HEK293 (cell line): ENCODE measurements at regions not wholly inside any gene's neighbourhood (a gene's known extent, or its start where the extent isn't known, plus 50 kb on each side); places are given as distances from the start of the nearest gene placed in this dataset.

ENCODE experiments used
- CTCF ChIA-PET: fragments of 350-600 bp; formaldehyde crosslinking; extraction: SDS; loops from one replicate; lab custom pipeline; 2021; ENCODE audit warnings: antibody characterized with exemption; lab: Yijun Ruan, JAX
- POLR2A ChIA-PET: fragments of 300-600 bp; formaldehyde crosslinking; extraction: SDS; loops from one replicate; lab custom pipeline; 2020; ENCODE audit warnings: antibody characterized with exemption, inconsistent platforms; lab: Yijun Ruan, JAX
- H3K27ac ChIP-seq: fragments of 200-500 bp; sonication (Bioruptor generic); 2 replicates; pipeline ENCODE4 v1.5.1; 2014; ENCODE audit warnings: low read depth, low read length, control low read depth, inconsistent platforms; ENCODE audit errors: extremely low read depth
- H3K36me3 ChIP-seq, 2 experiments: fragments of 200-500 bp in 1 of 2; sonication (Bioruptor generic) in 1 of 2; 1 replicate in 1 of 2; 2 replicates in 1 of 2; pipeline ENCODE4 v1.5.1; 2014 to 2017; ENCODE audit warnings: inconsistent platforms in 2 of 2, low read length in 2 of 2; ENCODE audit not compliant: control insufficient read depth in 2 of 2, insufficient read depth in 1 of 2
- H3K4me1 ChIP-seq: fragments of 200-500 bp; sonication (Bioruptor generic); 2 replicates; pipeline ENCODE4 v1.5.1; 2014; ENCODE audit warnings: mild to moderate bottlenecking, low read length, inconsistent platforms; ENCODE audit not compliant: control insufficient read depth, insufficient read depth
- H3K4me3 ChIP-seq: 2 replicates; pipeline ENCODE4 v1.5.1; 2011; ENCODE audit warnings: low read depth, mild to moderate bottlenecking, control low read depth, low read length, moderate library complexity
- H3K9me3 ChIP-seq: fragments of 200-500 bp; sonication (Bioruptor generic); 2 replicates; pipeline ENCODE4 v1.5.1; 2014; ENCODE audit warnings: low read depth, low read length, inconsistent platforms; ENCODE audit not compliant: control insufficient read depth, insufficient read depth
- ELK4 ChIP-seq: IDR thresholded peaks from 2 replicates; pipeline ENCODE4 v1.6.1; 2011; ENCODE audit warnings: mild to moderate bottlenecking, low read depth, low read length, borderline replicate concordance
- GFI1B ChIP-seq: fragments of 450-650 bp; formaldehyde crosslinking; IDR thresholded peaks from 2 replicates; pipeline ENCODE4 v1.5.1; 2016; ENCODE audit warnings: missing biosample characterization, missing genetic modification characterization
- GLIS2 ChIP-seq: fragments of 450-650 bp; formaldehyde crosslinking; IDR thresholded peaks from 2 replicates; pipeline ENCODE4 v1.5.1; 2016; ENCODE audit warnings: missing biosample characterization, missing genetic modification characterization
- HOXD13 ChIP-seq: sonication (generic); formaldehyde crosslinking; IDR thresholded peaks from 2 replicates; pipeline ENCODE4 v1.8.0; 2022; ENCODE audit warnings: missing genetic modification reagents, borderline replicate concordance
- IKZF3 ChIP-seq: fragments of 450-650 bp; IDR thresholded peaks from 2 replicates; pipeline ENCODE4 v1.5.0; 2018; ENCODE audit warnings: missing biosample characterization, mild to moderate bottlenecking, missing genetic modification characterization, moderate library complexity
- MZF1 ChIP-seq: fragments of 450-650 bp; formaldehyde crosslinking; IDR thresholded peaks from 2 replicates; pipeline ENCODE4 v1.5.1; 2017; ENCODE audit warnings: missing biosample characterization, missing genetic modification characterization, borderline replicate concordance
- PBX3 ChIP-seq: sonication (generic); formaldehyde crosslinking; IDR thresholded peaks from 2 replicates; pipeline ENCODE4 v1.8.1; 2022; ENCODE audit warnings: mild to moderate bottlenecking, moderate library complexity, missing genetic modification reagents
- PRDM1 ChIP-seq: fragments of 450-650 bp; formaldehyde crosslinking; IDR thresholded peaks from 2 replicates; pipeline ENCODE4; 2016; ENCODE audit warnings: missing biosample characterization, missing genetic modification characterization
- RBAK ChIP-seq: fragments of 450-650 bp; formaldehyde crosslinking; IDR thresholded peaks from 2 replicates; pipeline ENCODE4 v1.5.1; 2016; ENCODE audit warnings: missing biosample characterization, missing genetic modification characterization
- ZBTB20 ChIP-seq: fragments of 450-650 bp; formaldehyde crosslinking; IDR thresholded peaks from 2 replicates; pipeline ENCODE4 v1.5.1; 2016; ENCODE audit warnings: missing biosample characterization, missing genetic modification characterization
- ZBTB44 ChIP-seq: fragments of 450-650 bp; IDR thresholded peaks from 2 replicates; pipeline ENCODE4 v1.5.1; 2018; ENCODE audit warnings: missing biosample characterization, mild to moderate bottlenecking, missing genetic modification characterization
- ZBTB48 ChIP-seq: fragments of 450-650 bp; formaldehyde crosslinking; IDR thresholded peaks from 2 replicates; pipeline ENCODE4 v1.5.1; 2016; ENCODE audit warnings: missing biosample characterization, missing genetic modification characterization
- ZEB2 ChIP-seq: fragments of 450-650 bp; formaldehyde crosslinking; IDR thresholded peaks from 2 replicates; pipeline ENCODE4 v1.5.1; 2016; ENCODE audit warnings: missing biosample characterization, missing genetic modification characterization
- ZFHX2 ChIP-seq: fragments of 450-650 bp; formaldehyde crosslinking; conservative IDR thresholded peaks from 2 replicates; pipeline ENCODE4 v1.5.1; 2016; ENCODE audit warnings: missing biosample characterization, missing genetic modification characterization
- ZFP37 ChIP-seq: fragments of 450-650 bp; formaldehyde crosslinking; IDR thresholded peaks from 2 replicates; pipeline ENCODE4 v1.5.1; 2016; ENCODE audit warnings: missing biosample characterization, missing genetic modification characterization
- ZNF112 ChIP-seq: fragments of 450-650 bp; formaldehyde crosslinking; IDR thresholded peaks from 2 replicates; pipeline ENCODE4 v1.5.0; 2017; ENCODE audit warnings: missing biosample characterization, missing genetic modification characterization
- ZNF138 ChIP-seq: fragments of 450-650 bp; formaldehyde crosslinking; IDR thresholded peaks from 2 replicates; pipeline ENCODE4 v1.5.1; 2016; ENCODE audit warnings: missing biosample characterization, missing genetic modification characterization, borderline replicate concordance
- ZNF146 ChIP-seq: fragments of 450-650 bp; formaldehyde crosslinking; IDR thresholded peaks from 2 replicates; pipeline ENCODE4 v1.5.1; 2016; ENCODE audit warnings: missing biosample characterization, missing genetic modification characterization
- ZNF19 ChIP-seq: fragments of 450-650 bp; formaldehyde crosslinking; IDR thresholded peaks from 2 replicates; pipeline ENCODE4; 2016; ENCODE audit warnings: missing biosample characterization, missing genetic modification characterization, low read depth
- ZNF248 ChIP-seq: fragments of 450-650 bp; formaldehyde crosslinking; IDR thresholded peaks from 2 replicates; pipeline ENCODE4 v1.5.1; 2017; ENCODE audit warnings: missing biosample characterization, missing genetic modification characterization
- ZNF26 ChIP-seq: fragments of 450-650 bp; formaldehyde crosslinking; IDR thresholded peaks from 2 replicates; pipeline ENCODE4 v1.5.1; 2016; ENCODE audit warnings: missing biosample characterization, missing genetic modification characterization
- ZNF350 ChIP-seq: fragments of 450-650 bp; formaldehyde crosslinking; IDR thresholded peaks from 2 replicates; pipeline ENCODE4 v1.5.0; 2017; ENCODE audit warnings: missing biosample characterization, mild to moderate bottlenecking, missing genetic modification characterization
- ZNF423 ChIP-seq: fragments of 450-650 bp; formaldehyde crosslinking; IDR thresholded peaks from 2 replicates; pipeline ENCODE4 v1.5.1; 2016; ENCODE audit warnings: missing biosample characterization, missing genetic modification characterization
- ZNF48 ChIP-seq: fragments of 450-650 bp; formaldehyde crosslinking; IDR thresholded peaks from 2 replicates; pipeline ENCODE4 v1.5.1; 2016; ENCODE audit warnings: missing biosample characterization, missing genetic modification characterization
- ZNF514 ChIP-seq: fragments of 450-650 bp; formaldehyde crosslinking; IDR thresholded peaks from 2 replicates; pipeline ENCODE4 v1.5.1; 2016; ENCODE audit warnings: missing biosample characterization, missing genetic modification characterization
- ZNF549 ChIP-seq: fragments of 450-650 bp; IDR thresholded peaks from 2 replicates; pipeline ENCODE4 v1.5.1; 2018; ENCODE audit warnings: missing biosample characterization, missing genetic modification characterization, mild to moderate bottlenecking, inconsistent platforms, moderate library complexity
- ZNF558 ChIP-seq: fragments of 450-650 bp; formaldehyde crosslinking; IDR thresholded peaks from 2 replicates; pipeline ENCODE4 v1.5.1; 2016; ENCODE audit warnings: missing biosample characterization, missing genetic modification characterization
- ZNF610 ChIP-seq: fragments of 450-650 bp; formaldehyde crosslinking; IDR thresholded peaks from 2 replicates; pipeline ENCODE4 v1.5.1; 2016; ENCODE audit warnings: missing biosample characterization, missing genetic modification characterization, borderline replicate concordance
- ZNF639 ChIP-seq: fragments of 450-650 bp; formaldehyde crosslinking; IDR thresholded peaks from 2 replicates; pipeline ENCODE4 v1.5.1; 2016; ENCODE audit warnings: missing biosample characterization, missing genetic modification characterization
- ZNF664 ChIP-seq: fragments of 450-650 bp; formaldehyde crosslinking; IDR thresholded peaks from 2 replicates; pipeline ENCODE4 v1.5.1; 2016; ENCODE audit warnings: missing biosample characterization, missing genetic modification characterization
- ZNF776 ChIP-seq: fragments of 450-650 bp; formaldehyde crosslinking; IDR thresholded peaks from 2 replicates; pipeline ENCODE4 v1.5.0; 2017; ENCODE audit warnings: missing biosample characterization, missing genetic modification characterization, borderline replicate concordance
- ZSCAN30 ChIP-seq: fragments of 450-650 bp; IDR thresholded peaks from 2 replicates; pipeline ENCODE4 v1.5.1; 2018; ENCODE audit warnings: missing biosample characterization, mild to moderate bottlenecking, missing genetic modification characterization, moderate library complexity

- Histone ChIP-seq H3K4me1 (peaks cover 6% of the 10 kb centered on the region; the same call in 1 of the 2 replicates), H3K4me3 (no peak overlapping the region), H3K36me3 (no peaks in the 10 kb centered on the region), H3K27ac (no peak overlapping the region), H3K9me3 (no peaks in the 10 kb centered on the region)
- TF ChIP-seq ZBTB48 (no peak), ZBTB20 (tag by site-specific recombination) (no peak), ZNF19 (tag by site-specific recombination) (no peak), ZNF350 (no peak), ZNF248 (tag by site-specific recombination) (no peak), IKZF3 (tag by site-specific recombination) (no peak), PRDM1 (tag by site-specific recombination) (no peak), ZSCAN30 (tag by site-specific recombination) (no peak), ZNF48 (tag by site-specific recombination) (no peak), ZNF558 (tag by site-specific recombination) (no peak), ZEB2 (tag by site-specific recombination) (no peak), ZBTB44 (tag by site-specific recombination) (no peak), ZNF776 (tag by site-specific recombination) (no peak), ZNF112 (tag by site-specific recombination) (no peak), RBAK (tag by site-specific recombination) (no peak), ZNF610 (no peak), ZNF146 (tag by site-specific recombination) (no peak)
- POLR2A ChIA-PET, result no interaction called here
- CTCF ChIA-PET, result no interaction called here
These were observed 79.6 kb upstream of the RBPJ start for GRCh38 chr4:26241179-26241578.

- POLR2A ChIA-PET, result interaction anchor here (0.6 kb wide), 1 partner anchor 18 kb away, joined by 4 read pairs; no protein-coding TSS in a partner anchor
- TF ChIP-seq ZNF549 (no peak), MZF1 (no peak), RBAK (tag by site-specific recombination) (no peak), ELK4 (no peak), ZNF639 (no peak), ZBTB20 (tag by site-specific recombination) (no peak), ZFHX2 (tag by site-specific recombination) (no peak), HOXD13 (CRISPR knock-in tag) (no peak), ZNF423 (no peak), ZNF514 (no peak), ZNF26 (tag by site-specific recombination) (no peak), ZNF138 (tag by site-specific recombination) (no peak), ZNF664 (tag by site-specific recombination) (no peak), ZFP37 (tag by site-specific recombination) (no peak), PBX3 (CRISPR knock-in tag) (no peak), GLIS2 (tag by site-specific recombination) (no peak), GFI1B (tag by site-specific recombination) (no peak)
These were observed 78.4 kb upstream of the RBPJ start for GRCh38 chr4:26242451-26242850.

More at GRCh38 chr4:26242451-26242850, 78.4 kb upstream of the RBPJ start:
- Histone ChIP-seq H3K27ac (no peak overlapping the region), H3K36me3 (no peaks in the 10 kb centered on the region), H3K4me1 (peaks cover 6% of the 10 kb centered on the region; the same call in 1 of the 2 replicates), H3K9me3 (no peaks in the 10 kb centered on the region), H3K4me3 (no peak overlapping the region)
- CTCF ChIA-PET, result no interaction called here
